Neural crest cell (in vitro differentiated cells): ENCODE measurements at regions not wholly inside any gene's neighbourhood (a gene's known extent, or its start where the extent isn't known, plus 50 kb on each side); places are given as distances from the start of the nearest gene placed in this dataset.

Experiments
- DNase-seq: peaks from one replicate; pipeline ENCODE4 v3.0.0; 2021; ENCODE audit warnings: low read depth, mixed read lengths, low spot score
- H3K27ac Mint-ChIP-seq: one replicate; pipeline ENCODE4 v1.8.0; 2021; ENCODE audit warnings: mild to moderate bottlenecking, mixed read lengths; ENCODE audit not compliant: unreplicated experiment
- H3K27me3 Mint-ChIP-seq: 2 replicates; pipeline ENCODE4 v1.8.0; 2021; ENCODE audit warnings: low read depth, mild to moderate bottlenecking, mixed read lengths
- H3K36me3 Mint-ChIP-seq: 2 replicates; pipeline ENCODE4 v1.8.0; 2021; ENCODE audit warnings: low read depth, mild to moderate bottlenecking, mixed read lengths
- H3K4me1 Mint-ChIP-seq: 2 replicates; pipeline ENCODE4 v1.8.0; 2021; ENCODE audit warnings: mixed read lengths
- H3K4me3 Mint-ChIP-seq: one replicate; pipeline ENCODE4 v1.8.0; 2021; ENCODE audit warnings: mild to moderate bottlenecking, mixed read lengths
- H3K9me3 Mint-ChIP-seq: 2 replicates; pipeline ENCODE4 v1.8.0; 2021; ENCODE audit warnings: mixed read lengths
- CTCF ChIP-seq: fragments of 200-600 bp; sonication (generic); conservative IDR thresholded peaks from 2 replicates; pipeline ENCODE4 v1.5.0; 2021; ENCODE audit warnings: antibody characterized with exemption, mild to moderate bottlenecking

GRCh38 chr2:37784071-37784758 is 112.8 kb upstream of the CDC42EP3 start:
- H3K4me3 Mint-ChIP-seq = no peak overlapping the region
- peaks cover 1% of the 10 kb centered on the region for H3K4me1 Mint-ChIP-seq
- H3K27ac Mint-ChIP-seq = no peak overlapping the region
- no peak for TF ChIP-seq CTCF
- no peaks in the 10 kb centered on the region for H3K36me3 Mint-ChIP-seq
- H3K27me3 Mint-ChIP-seq = no peaks in the 10 kb centered on the region
- H3K9me3 Mint-ChIP-seq = peaks cover 11% of the 10 kb centered on the region
- no peak for DNase-seq

- no peak for TF ChIP-seq CTCF
- no peak overlapping the region for H3K4me3 Mint-ChIP-seq
- no peaks in the 10 kb centered on the region for H3K27me3 Mint-ChIP-seq
- no peak overlapping the region for H3K27ac Mint-ChIP-seq
- peaks cover 17% of the 10 kb centered on the region for H3K9me3 Mint-ChIP-seq
- no peak for DNase-seq
- no peaks in the 10 kb centered on the region for H3K4me1 Mint-ChIP-seq
- H3K36me3 Mint-ChIP-seq = no peaks in the 10 kb centered on the region
Measured at GRCh38 chr2:37784759-37785149, 113.3 kb upstream of the CDC42EP3 start.

GRCh38 chr2:37786191-37786698 is 114.8 kb upstream of the CDC42EP3 start:
- no peaks in the 10 kb centered on the region for H3K4me1 Mint-ChIP-seq
- no peaks in the 10 kb centered on the region for H3K36me3 Mint-ChIP-seq
- no peak for TF ChIP-seq CTCF
- no peak overlapping the region for H3K4me3 Mint-ChIP-seq
- no peak for DNase-seq
- H3K27me3 Mint-ChIP-seq = no peaks in the 10 kb centered on the region
- H3K27ac Mint-ChIP-seq = no peak overlapping the region
- H3K9me3 Mint-ChIP-seq = peaks cover 17% of the 10 kb centered on the region

- Mint-ChIP-seq H3K27me3 (no peaks in the 10 kb centered on the region), H3K27ac (no peak overlapping the region), H3K4me3 (no peak overlapping the region), H3K4me1 (no peaks in the 10 kb centered on the region), H3K9me3 (peaks cover 17% of the 10 kb centered on the region), H3K36me3 (no peaks in the 10 kb centered on the region)
- TF ChIP-seq CTCF = no peak
- DNase-seq = no peak
Measured at GRCh38 chr2:37786854-37787253, 115.4 kb upstream of the CDC42EP3 start.

- Mint-ChIP-seq H3K4me3 (no peak overlapping the region), H3K27me3 (no peaks in the 10 kb centered on the region), H3K27ac (no peak overlapping the region), H3K4me1 (no peaks in the 10 kb centered on the region), H3K36me3 (no peaks in the 10 kb centered on the region), H3K9me3 (peaks cover 17% of the 10 kb centered on the region)
- TF ChIP-seq CTCF = no peak
- no peak for DNase-seq
Measured at GRCh38 chr2:37788602-37789209, 117.3 kb upstream of the CDC42EP3 start.
